SK-N-SH (cell line): ENCODE measurements at regions not wholly inside any gene's neighbourhood (a gene's known extent, or its start where the extent isn't known, plus 50 kb on each side); places are given as distances from the start of the nearest gene placed in this dataset.

Experiments
- CTCF ChIA-PET: fragments of 300-600, 350-600 bp; formaldehyde crosslinking; extraction: SDS; loops from one replicate; lab custom pipeline; 2021; lab: Yijun Ruan, JAX
- POLR2A ChIA-PET: fragments of 350-600 bp; sonication (Branson Sonifier 250); formaldehyde crosslinking; extraction: SDS; loops from one replicate; lab custom pipeline; 2020; ENCODE audit warnings: antibody characterized with exemption, inconsistent platforms; lab: Yijun Ruan, JAX
- DNase-seq: peaks from one replicate; pipeline ENCODE4 v3.0.0; 2012
- H2AFZ ChIP-seq: fragments of 200-600 bp; sonication (generic); 2 replicates; pipeline ENCODE4 v1.8.1; 2016; ENCODE audit warnings: antibody characterized with exemption, mild to moderate bottlenecking, low read depth
- H3F3A ChIP-seq: fragments of 200-600 bp; sonication (generic); replicated peaks from 2 replicates; pipeline ENCODE3; 2016; ENCODE audit warnings: antibody characterized with exemption, mild to moderate bottlenecking; ENCODE audit not compliant: insufficient read depth
- H3K27ac ChIP-seq, 2 experiments: fragments of 200-500 bp in 1 of 2; fragments of 200-600 bp in 1 of 2; sonication (Bioruptor generic) in 1 of 2; sonication (generic), shearing (Covaris generic) in 1 of 2; 2 replicates each; pipeline versions ENCODE4 v1.5.1 to v1.6.1; 2014 to 2016; ENCODE audit warnings: low read depth in 2 of 2, inconsistent platforms in 1 of 2, low read length in 1 of 2, mild to moderate bottlenecking in 1 of 2, mixed read lengths in 1 of 2
- H3K27me3 ChIP-seq: fragments of 200-600 bp; sonication (generic), shearing (Covaris generic); 2 replicates; pipeline ENCODE4 v1.6.1; 2016; ENCODE audit warnings: mixed run types; ENCODE audit not compliant: insufficient read depth
- H3K36me3 ChIP-seq, 2 experiments: fragments of 200-500 bp in 1 of 2; fragments of 200-600 bp in 1 of 2; sonication (Bioruptor generic) in 1 of 2; sonication (generic) in 1 of 2; replicated peaks in 1 of 2; 2 replicates each; pipeline versions ENCODE3 to v1.5.1; 2014 to 2016; ENCODE audit warnings: low read length in 1 of 2, mild to moderate bottlenecking in 1 of 2; ENCODE audit not compliant: insufficient read depth in 2 of 2, control insufficient read depth in 1 of 2
- H3K4me1 ChIP-seq, 2 experiments: fragments of 200-500 bp in 1 of 2; fragments of 200-600 bp in 1 of 2; sonication (Bioruptor generic) in 1 of 2; sonication (generic), shearing (Covaris generic) in 1 of 2; 2 replicates each; pipeline versions ENCODE4 v1.5.1 to v1.6.1; 2014 to 2016; ENCODE audit warnings: low read depth in 1 of 2, low read length in 1 of 2, mixed run types in 1 of 2; ENCODE audit not compliant: insufficient read depth in 2 of 2, control insufficient read depth in 1 of 2
- H3K4me2 ChIP-seq: fragments of 200-600 bp; sonication (generic), shearing (Covaris generic); 2 replicates; pipeline ENCODE4 v1.6.1; 2017; ENCODE audit warnings: mixed run types
- H3K4me3 ChIP-seq, 2 experiments: fragments of 200-500 bp in 1 of 2; fragments of 200-600 bp in 1 of 2; sonication (Bioruptor generic) in 1 of 2; sonication (generic), shearing (Covaris generic) in 1 of 2; 2 replicates each; pipeline versions ENCODE4 v1.5.1 to v1.8.1; 2014 to 2016; ENCODE audit warnings: low read depth in 2 of 2, inconsistent platforms in 1 of 2, low read length in 1 of 2, mild to moderate bottlenecking in 1 of 2, mixed read lengths in 1 of 2, moderate library complexity in 1 of 2
- H3K79me2 ChIP-seq: fragments of 200-600 bp; sonication (generic); 2 replicates; pipeline ENCODE4 v1.8.1; 2017; ENCODE audit warnings: mild to moderate bottlenecking; ENCODE audit not compliant: insufficient read depth
- H3K9ac ChIP-seq: fragments of 200-600 bp; sonication (generic); 2 replicates; pipeline ENCODE4 v1.6.1; 2017; ENCODE audit warnings: mixed run types
- H3K9me2 ChIP-seq: fragments of 200-600 bp; sonication (generic); 2 replicates; pipeline ENCODE4 v1.6.1; 2017; ENCODE audit warnings: mixed run types
- H3K9me3 ChIP-seq: fragments of 200-600 bp; sonication (generic); 2 replicates; pipeline ENCODE4 v1.6.1; 2017; ENCODE audit warnings: mixed run types, mild to moderate bottlenecking, moderate library complexity
- H4K20me1 ChIP-seq: fragments of 200-600 bp; sonication (generic); 2 replicates; pipeline ENCODE4 v1.6.1; 2017; ENCODE audit warnings: mild to moderate bottlenecking, mixed run types; ENCODE audit not compliant: insufficient read depth
- CTCF ChIP-seq: fragments of 200-600 bp; sonication (generic); IDR thresholded peaks from 2 replicates; pipeline ENCODE4 v1.6.1; 2017; ENCODE audit warnings: antibody characterized with exemption, mild to moderate bottlenecking, moderate library complexity
- ELF1 ChIP-seq: IDR thresholded peaks from 2 replicates; pipeline ENCODE4 v1.4.0; 2012
- FOXJ3 ChIP-seq: sonication (generic); formaldehyde crosslinking; IDR thresholded peaks from 2 replicates; pipeline ENCODE4 v1.5.1; 2020; ENCODE audit warnings: mild to moderate bottlenecking, missing genetic modification reagents
- FOXM1 ChIP-seq: IDR thresholded peaks from 2 replicates; pipeline ENCODE4 v1.4.0; 2012; ENCODE audit warnings: low read depth, mild to moderate bottlenecking
- MAX ChIP-seq: IDR thresholded peaks from 2 replicates; pipeline ENCODE4 v1.4.0; 2012; ENCODE audit warnings: low read depth
- PBX3 ChIP-seq: IDR thresholded peaks from 2 replicates; pipeline ENCODE4; 2012
- RAD21 ChIP-seq: IDR thresholded peaks from 2 replicates; pipeline ENCODE4 v1.6.1; 2012; ENCODE audit warnings: mild to moderate bottlenecking, low read length
- RXRA ChIP-seq: IDR thresholded peaks from 2 replicates; pipeline ENCODE4 v1.4.0; 2012; ENCODE audit warnings: low read depth, mild to moderate bottlenecking, borderline replicate concordance
- SMC3 ChIP-seq: IDR thresholded peaks from 2 replicates; pipeline ENCODE4 v1.6.1; 2012; ENCODE audit warnings: low read depth, low read length, improper control_type of control experiment
- TEAD4 ChIP-seq: IDR thresholded peaks from 2 replicates; pipeline ENCODE4 v1.4.0; 2012; ENCODE audit warnings: mild to moderate bottlenecking, borderline replicate concordance; ENCODE audit not compliant: insufficient read depth
- USF1 ChIP-seq: IDR thresholded peaks from 2 replicates; pipeline ENCODE4 v1.4.0; 2012; ENCODE audit warnings: low read depth, borderline replicate concordance
- USF2 ChIP-seq: fragments of 150-350 bp; IDR thresholded peaks from 2 replicates; pipeline ENCODE4 v1.6.1; 2017; ENCODE audit warnings: antibody characterized with exemption, low read length, low read depth, borderline replicate concordance
- YY1 ChIP-seq: IDR thresholded peaks from 2 replicates; pipeline ENCODE4 v1.4.0; 2012; ENCODE audit warnings: low read depth, mild to moderate bottlenecking
- WGBS: methylation state at CpG from one replicate; pipeline ENCODE4 v1.1.6; 2017; ENCODE audit warnings: low lambda C conversion rate; 5-methylcytosine and 5-hydroxymethylcytosine counted together

GRCh38 chr2:18741895-18742732, 152.7 kb upstream of the NT5C1B start:
- no peak overlapping the region for H3K9ac ChIP-seq
- H3K4me3 ChIP-seq: no peak overlapping the region
- H3F3A ChIP-seq: no peaks in the 10 kb centered on the region
- no peaks in the 10 kb centered on the region for H3K79me2 ChIP-seq
- no peak overlapping the region for H2AFZ ChIP-seq
- DNase-seq: peak; percentile 25
- no peak overlapping the region for H3K4me2 ChIP-seq
- 88% methylated on average over 12 of the region's 12 CpGs for WGBS
- no peaks in the 10 kb centered on the region for H3K9me3 ChIP-seq
- no peak overlapping the region for H3K27ac ChIP-seq
- TF ChIP-seq CTCF (0 out of 2 replicates have a peak, but pooled peaks have one; percentile 8), ELF1 (no peak), RAD21 (peak; percentile 60), TEAD4 (no peak), MAX (no peak), SMC3 (peak; percentile 49), FOXJ3 (CRISPR knock-in tag) (no peak), USF2 (no peak)
- TF ChIP-seq, all 33 proteins: peak for 3
- POLR2A ChIA-PET: no interaction called here
- H3K36me3 ChIP-seq: no peaks in the 10 kb centered on the region
- H3K27me3 ChIP-seq: no peaks in the 10 kb centered on the region
- H4K20me1 ChIP-seq: no peaks in the 10 kb centered on the region
- no peaks in the 10 kb centered on the region for H3K9me2 ChIP-seq
- CTCF ChIA-PET: interaction anchor here (0.8 to 5.8 kb wide), 9 partner anchors 10 to 1122 kb away, joined by 3 to 59 read pairs (median 3); no protein-coding TSS in a partner anchor
- no peaks in the 10 kb centered on the region; a peak in 1 of 4 replicates for H3K4me1 ChIP-seq

- no peaks in the 10 kb centered on the region for H3K36me3 ChIP-seq
- no peaks in the 10 kb centered on the region for H3K79me2 ChIP-seq
- H3F3A ChIP-seq: no peaks in the 10 kb centered on the region
- CTCF ChIA-PET: interaction anchor here (1.0 to 5.8 kb wide), 4 partner anchors 8 to 221 kb away, joined by 3 to 59 read pairs (median 11); no protein-coding TSS in a partner anchor
- H3K9me2 ChIP-seq: no peaks in the 10 kb centered on the region
- peak overlapping the region in 1 of 2 experiments; percentile 31; a peak in 1 of 4 replicates for H3K27ac ChIP-seq
- POLR2A ChIA-PET: no interaction called here
- no peaks in the 10 kb centered on the region for H4K20me1 ChIP-seq
- H2AFZ ChIP-seq: no peak overlapping the region
- DNase-seq: no peak
- no peak overlapping the region for H3K9ac ChIP-seq
- no peaks in the 10 kb centered on the region; a peak in 1 of 4 replicates for H3K4me1 ChIP-seq
- H3K9me3 ChIP-seq: no peaks in the 10 kb centered on the region
- TF ChIP-seq PBX3 (no peak), FOXM1 (no peak), RXRA (no peak), USF2 (no peak), USF1 (no peak), YY1 (no peak), ELF1 (no peak)
- TF ChIP-seq, all 33 proteins: peak for 0
- no peak overlapping the region for H3K4me2 ChIP-seq
- H3K27me3 ChIP-seq: no peaks in the 10 kb centered on the region
- no peak overlapping the region for H3K4me3 ChIP-seq
These were observed 151.8 kb upstream of the NT5C1B start for GRCh38 chr2:18741191-18741590.
